ENCODE measurements at regions not wholly inside any gene's neighbourhood (a gene's known extent, or its start where the extent isn't known, plus 50 kb on each side); places are given as distances from the start of the nearest gene placed in this dataset.

DNA sequence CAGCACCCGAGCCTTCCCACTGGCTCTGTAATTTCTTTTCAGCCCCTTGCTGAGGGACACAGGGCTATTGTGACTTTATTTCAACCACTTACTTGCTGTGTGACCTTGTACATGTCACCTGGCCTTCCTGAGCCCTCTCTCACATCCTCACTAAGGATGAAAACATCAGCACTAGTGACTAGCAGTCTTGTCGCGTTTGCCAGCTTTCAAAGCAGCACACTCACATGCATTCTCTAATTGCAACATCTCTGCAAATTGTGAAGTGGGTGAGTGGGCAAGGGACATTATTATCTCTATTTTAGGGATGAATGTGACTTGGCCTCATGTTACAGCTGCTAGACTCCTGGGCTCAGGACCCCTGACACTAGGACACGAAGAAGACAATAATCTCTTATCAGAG is 144.5 kb downstream of the SEC61B start:
- no peak for DNase-seq

DNA sequence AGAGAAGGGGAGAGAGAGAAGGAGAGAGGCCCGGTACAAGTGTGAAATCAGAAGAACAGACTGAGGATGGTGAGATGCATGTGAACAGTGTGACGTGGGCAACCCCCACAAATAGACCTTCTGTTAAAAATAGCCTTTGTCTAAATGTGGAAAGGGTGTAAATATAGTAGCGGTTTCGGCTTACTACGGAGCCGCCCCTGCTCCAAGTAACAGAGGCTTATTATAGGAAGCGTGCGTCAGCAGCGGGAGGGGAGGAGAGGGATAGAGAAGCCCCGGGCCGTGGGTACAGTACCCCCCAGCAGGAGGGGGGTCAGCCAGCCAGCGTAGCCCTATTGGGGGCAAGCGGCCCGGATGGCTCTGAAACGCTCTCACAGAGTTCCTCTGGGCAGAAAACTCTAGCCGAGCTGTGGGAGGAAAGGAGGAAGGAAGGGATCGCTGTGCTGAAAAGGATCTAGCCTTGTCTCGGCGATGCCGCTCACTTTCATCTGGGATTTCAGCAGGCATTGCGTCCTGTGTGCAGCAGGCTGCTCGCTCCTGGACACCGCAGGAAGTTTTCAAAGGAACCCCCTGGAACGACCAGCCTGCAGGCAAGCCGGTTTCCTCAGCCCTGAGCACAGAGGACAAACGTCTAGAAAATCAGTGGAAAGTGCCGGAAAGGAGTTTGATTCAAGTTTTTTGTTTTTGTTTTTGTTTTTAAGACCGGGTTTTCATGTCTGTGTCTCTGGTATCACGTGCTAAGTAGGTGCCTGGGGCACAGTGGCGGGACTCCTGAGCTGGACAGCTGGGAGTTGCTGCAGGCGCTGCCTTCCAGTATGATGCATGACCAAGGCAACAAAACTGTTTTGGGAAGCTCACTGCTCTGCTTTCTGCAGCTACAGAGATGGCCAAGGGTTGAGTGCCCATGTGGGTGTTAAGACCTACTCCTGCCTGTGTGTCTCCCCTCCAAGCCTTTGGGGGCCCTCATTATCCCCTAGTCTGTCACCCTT is 146.6 kb downstream of the SEC61B start:
- DNase-seq, result no peak

GRCh38 chr9:99369327-99369722 is 147.2 kb downstream of the SEC61B start:
- DNase-seq, result no peak

DNA sequence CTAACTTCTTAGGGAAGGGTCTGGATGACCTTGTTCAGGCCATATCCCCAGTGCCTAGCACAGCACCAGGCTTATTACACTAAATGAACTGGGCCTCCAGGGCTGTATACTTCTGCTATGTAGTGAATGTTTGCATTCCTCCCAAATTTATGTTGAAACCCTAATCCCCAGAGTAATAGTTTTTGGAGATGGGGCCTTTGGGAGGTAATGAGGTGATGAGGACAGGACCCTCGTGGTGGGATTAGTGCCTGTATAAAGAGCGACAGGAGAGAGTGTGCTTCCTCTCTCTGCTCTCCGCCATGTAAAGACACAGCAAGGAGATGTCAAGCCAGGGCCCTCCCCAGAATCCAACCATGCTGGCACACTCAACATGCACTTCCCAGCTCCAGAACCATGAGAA is 148.3 kb downstream of the SEC61B start:
- DNase-seq, result no peak

DNA sequence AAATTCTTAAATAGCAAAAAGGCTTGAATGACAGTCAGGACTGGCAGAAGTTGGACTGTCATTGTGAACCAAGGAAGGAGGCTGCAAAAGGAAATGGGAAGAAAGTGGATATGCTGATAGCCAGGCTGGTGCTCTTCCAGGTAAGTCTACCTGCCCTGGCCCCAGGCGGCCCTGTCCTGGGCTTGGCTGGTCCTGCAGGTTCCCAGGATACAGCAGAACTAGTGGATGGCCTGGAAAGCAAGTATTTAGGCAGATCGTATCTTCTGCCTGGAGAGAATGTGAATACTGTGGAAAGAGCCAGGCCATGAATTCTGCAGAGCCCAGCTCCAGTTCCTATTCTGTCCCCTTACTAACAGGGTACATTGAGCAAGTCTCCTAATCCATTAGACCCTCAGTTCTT is 149.3 kb downstream of the SEC61B start:
- no peak for DNase-seq

DNA sequence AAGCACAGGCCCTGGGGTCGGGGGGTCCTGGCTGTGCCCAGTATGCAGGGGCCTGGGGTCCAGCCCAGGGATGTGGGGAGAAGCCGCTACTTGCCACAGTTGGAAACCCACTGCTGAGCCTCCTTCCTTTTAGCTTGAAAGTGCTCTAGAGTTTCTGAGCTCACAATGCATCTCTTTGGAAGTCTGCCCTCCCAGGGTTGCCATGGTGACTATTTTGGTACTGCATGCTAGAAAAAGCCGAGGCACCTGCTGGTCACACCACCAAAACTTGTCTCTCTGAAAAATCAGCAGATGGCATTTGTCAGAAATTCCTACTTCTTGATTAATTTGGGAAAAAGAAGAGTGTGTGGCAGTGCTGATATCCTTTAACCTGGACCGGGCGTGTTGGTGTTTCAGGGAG is 151.8 kb downstream of the SEC61B start:
- no peak for DNase-seq

DNA sequence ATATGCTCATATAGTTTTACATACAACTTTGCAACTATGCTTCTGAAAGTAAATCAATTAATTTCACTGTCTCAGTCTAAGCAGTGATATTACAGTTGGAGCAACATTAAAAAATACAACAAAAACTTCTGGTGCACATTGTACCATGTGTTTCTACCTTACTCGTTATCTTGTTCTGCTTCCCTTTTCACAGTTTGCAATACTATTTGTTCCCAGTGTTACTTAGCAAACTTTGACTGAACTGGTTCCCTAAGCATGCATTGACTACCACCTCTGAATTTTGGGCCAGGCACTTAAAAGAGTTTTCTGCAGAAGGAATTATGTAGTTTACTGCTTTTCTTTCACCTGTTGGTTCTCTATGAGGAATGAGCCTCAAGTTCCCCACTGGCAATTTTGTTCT is 152.7 kb downstream of the SEC61B start:
- DNase-seq, result no peak

DNA sequence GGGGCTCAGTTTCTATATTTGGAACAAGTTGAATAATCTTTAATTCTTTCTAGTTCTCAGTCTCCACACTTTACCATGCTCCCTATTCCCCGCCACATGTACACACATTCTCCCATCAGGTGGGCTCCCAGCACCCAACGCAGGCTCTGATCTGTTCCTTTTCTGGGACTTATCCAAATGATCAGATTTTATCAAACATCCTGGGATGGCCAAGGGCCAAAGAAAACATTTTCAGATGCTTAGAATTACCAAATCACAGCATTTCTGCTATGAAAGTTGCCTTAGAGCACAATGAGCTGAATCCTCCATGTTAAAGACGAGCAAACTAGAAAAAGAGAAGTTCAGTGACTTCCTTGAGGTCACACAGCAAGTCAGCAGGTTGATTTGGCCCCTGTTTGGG is 153.4 kb downstream of the SEC61B start:
- no peak for DNase-seq

DNA sequence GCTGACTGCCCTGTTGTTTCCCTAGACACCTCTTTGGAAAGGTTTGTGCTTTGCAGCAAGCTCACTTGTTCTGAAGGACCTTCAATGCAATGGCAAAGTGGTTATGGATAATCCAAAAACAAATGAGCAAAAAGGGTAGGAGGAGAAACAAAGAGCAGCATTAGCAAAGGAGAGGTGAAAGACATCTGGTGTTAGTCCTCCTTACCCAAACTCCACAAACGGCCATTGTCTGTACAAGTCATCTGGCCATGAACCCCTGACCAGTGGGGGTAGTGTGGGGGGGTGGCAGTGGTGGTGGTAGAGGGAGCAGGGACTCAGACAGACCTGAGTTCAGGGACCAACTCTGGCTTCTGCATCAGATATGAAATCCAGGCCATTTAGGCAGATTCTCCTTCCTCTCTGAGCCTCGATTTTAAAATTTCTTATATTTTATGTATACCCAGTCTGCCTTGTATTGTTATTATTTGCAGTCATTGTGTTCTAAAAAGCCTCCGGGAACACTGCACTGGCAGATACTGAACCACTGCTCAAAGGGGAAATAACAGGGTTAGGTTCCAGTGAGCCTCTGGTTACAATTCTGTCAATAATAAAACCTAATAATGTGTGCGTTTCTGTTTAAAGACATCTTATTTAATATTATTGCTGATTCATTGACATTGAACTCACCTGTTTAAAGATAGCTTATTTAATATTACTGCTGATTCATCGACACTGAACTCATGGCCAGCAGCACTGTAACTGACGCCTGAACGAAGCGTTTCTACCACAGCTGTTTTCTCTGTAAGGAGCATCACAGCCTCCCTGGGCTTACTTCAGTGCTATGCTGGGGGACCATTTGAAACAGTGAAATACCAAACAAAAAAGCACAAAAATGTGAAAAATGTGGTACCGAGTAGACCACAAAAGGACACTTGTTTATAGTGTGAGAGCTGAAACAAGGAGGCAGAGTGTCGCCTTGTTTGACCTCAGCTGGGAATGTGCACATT is 156.0 kb downstream of the SEC61B start:
- DNase-seq, result no peak

DNA sequence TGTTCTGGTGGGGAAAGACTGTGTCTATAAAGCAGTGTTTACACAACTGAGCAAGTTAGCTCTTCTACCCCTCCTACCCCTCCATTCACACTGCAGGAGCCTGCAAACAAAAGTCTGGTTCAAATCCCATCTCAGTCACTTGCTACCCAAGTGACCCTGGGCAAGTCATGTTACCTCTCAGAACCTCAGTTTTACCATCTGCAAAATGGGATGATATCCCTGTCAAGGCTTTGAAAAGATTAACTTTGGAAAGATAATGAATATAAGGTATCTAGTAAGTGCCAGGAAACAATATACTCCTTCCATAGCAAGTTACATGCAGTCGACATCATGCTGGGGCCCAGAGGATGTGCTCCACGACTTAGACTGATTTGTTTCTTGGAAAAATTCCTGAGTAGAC is 161.5 kb downstream of the SEC61B start:
- no peak for DNase-seq

DNA sequence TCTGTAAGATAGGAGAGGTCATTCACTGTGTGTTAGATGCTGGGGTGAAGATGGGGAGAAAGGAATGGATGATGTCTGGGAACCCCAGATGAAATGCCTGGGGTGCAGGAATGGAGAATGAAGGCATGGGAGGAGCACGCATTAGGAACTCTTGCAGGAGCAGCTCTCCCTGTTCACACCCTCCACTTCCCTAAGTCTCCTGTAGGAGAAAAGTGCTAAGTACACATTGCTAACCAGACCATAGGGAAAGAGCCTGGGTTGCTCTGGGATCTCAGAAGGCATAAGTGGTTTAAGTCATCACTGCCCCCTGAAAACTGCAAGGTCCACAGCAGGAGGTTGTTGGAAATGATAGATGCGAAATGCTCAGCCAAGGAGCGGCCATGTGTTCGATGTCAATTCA is 163.1 kb downstream of the SEC61B start:
- DNase-seq, result no peak

DNA sequence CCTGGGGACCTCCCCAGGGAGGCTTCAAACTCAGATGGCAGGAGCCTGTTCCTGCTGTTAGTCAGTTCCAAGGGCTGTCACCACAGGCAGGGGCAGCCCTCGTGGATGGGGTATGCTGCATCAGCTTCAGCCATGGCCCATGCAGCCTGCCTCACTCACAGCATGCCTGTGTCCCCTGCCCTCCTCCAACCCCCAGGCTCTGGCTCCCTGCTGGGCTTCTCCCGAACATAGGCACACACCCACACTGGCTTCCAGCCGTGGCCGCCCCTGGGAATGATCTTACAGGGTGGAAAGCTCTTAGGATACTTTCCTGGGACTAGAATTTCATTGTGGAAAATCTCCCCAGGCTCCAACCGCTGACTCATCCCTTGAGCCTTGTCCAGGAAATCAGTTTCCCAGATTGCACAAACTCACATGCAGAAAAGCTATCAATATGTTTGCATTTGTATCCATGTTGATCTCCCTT is 163.8 kb downstream of the SEC61B start:
- DNase-seq, result no peak

DNA sequence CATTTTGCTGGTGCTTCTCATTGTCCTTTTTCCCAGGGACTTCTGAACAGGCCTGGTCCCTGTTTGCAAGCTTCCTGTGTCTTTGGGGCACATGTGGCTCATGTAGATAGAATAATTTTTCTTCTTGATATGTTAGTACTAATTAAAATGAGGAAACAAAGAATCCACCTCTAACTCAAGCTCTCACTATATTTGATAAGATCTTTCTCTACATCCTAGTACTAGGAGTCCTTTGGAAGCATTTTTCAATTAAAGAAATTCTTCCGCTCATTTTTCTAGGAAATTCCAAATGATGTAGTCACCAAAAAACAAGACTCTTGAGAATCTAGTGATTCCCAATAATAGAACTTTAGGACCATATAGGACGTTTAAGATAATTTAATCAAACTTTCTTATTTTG is 165.3 kb downstream of the SEC61B start:
- DNase-seq, result no peak

- DNase-seq, result no peak
These were observed 167.3 kb downstream of the SEC61B start for GRCh38 chr9:99389087-99390033.

DNA sequence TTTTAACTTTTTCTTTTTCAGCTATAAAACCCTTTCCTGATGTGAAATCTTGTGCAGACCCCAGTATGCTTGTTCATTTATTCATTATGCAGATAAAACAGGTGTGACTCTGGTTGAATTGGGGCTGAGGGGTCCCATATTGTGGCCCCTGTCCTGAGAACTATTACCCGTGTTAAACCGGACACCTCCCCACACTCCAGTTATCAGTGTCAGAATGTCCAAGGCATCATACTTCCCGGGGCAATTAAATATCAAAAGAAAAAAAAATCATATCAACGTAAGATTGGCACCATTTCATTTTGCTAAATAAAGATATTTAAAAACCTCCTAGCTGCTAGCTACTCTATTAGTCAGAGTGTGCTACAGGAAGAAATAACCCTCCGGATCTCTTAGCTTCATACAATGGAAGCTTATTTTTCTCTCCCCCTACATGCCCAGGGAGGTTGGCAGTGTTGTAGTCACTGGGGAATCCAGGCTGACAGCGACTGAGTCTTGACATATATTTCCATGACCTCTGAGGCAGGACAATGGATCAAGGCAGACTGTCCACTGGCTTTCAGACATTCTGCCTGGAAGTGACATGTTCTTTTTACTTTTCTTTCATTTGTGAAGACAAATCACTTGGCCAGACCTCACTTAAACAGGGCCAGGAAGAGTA is 170.0 kb downstream of the SEC61B start:
- DNase-seq, result no peak

- no peak for DNase-seq
These were observed 170.9 kb downstream of the SEC61B start for GRCh38 chr9:99392986-99393385.

- no peak for DNase-seq
These were observed 171.9 kb downstream of the SEC61B start for GRCh38 chr9:99393993-99394392.

- DNase-seq, result no peak
These were observed 176.2 kb downstream of the SEC61B start for GRCh38 chr9:99398241-99398640.

- no peak for DNase-seq
These were observed 177.4 kb downstream of the SEC61B start for GRCh38 chr9:99399474-99399873.

- DNase-seq, result no peak
These were observed 178.2 kb downstream of the SEC61B start for GRCh38 chr9:99400184-99400731.
